Activated T-helper 1 cell treated with anti-CD3 and anti-CD28 coated beads, Interleukin-12 subunit alpha, Interleukin-12 subunit beta, Interleukin-2, Interleukin-4 antibody, amounts not matched to agents 30 ng/mL and 10 ng/mL and 1 ng/mL, durations not matched to agents 14 hours and 24 hours and 36 hours (primary cell): ENCODE measurements at regions not wholly inside any gene's neighbourhood (a gene's known extent, or its start where the extent isn't known, plus 50 kb on each side); places are given as distances from the start of the nearest gene placed in this dataset.

ENCODE experiments used
- DNase-seq: peaks from one replicate; pipeline ENCODE4 v3.0.0; 2021; ENCODE audit warnings: low spot score
- H3K27ac Mint-ChIP-seq: one replicate; pipeline ENCODE4 v1.8.0; 2021; ENCODE audit warnings: mild to moderate bottlenecking, mixed read lengths
- H3K27me3 Mint-ChIP-seq: one replicate; pipeline ENCODE4 v1.8.0; 2022; ENCODE audit warnings: mild to moderate bottlenecking, moderate library complexity, mixed read lengths; ENCODE audit not compliant: insufficient read depth
- H3K36me3 Mint-ChIP-seq: one replicate; pipeline ENCODE4 v1.8.0; 2021; ENCODE audit warnings: low read depth, mixed read lengths
- H3K4me1 Mint-ChIP-seq: one replicate; pipeline ENCODE4 v1.8.0; 2021; ENCODE audit warnings: low read depth, mixed read lengths
- H3K4me3 Mint-ChIP-seq: one replicate; pipeline ENCODE4 v1.8.0; 2021; ENCODE audit warnings: mild to moderate bottlenecking, moderate library complexity, mixed read lengths
- H3K9me3 Mint-ChIP-seq: one replicate; pipeline ENCODE4 v1.8.0; 2021; ENCODE audit warnings: mixed read lengths
- intact Hi-C: fragments of 100-400 bp; cut with micrococcal nuclease; formaldehyde crosslinking; loops from one replicate; pipeline ENCODE4 v1.15.1; 2024

- no peak overlapping the region for H3K27ac Mint-ChIP-seq
- H3K9me3 Mint-ChIP-seq: no peaks in the 10 kb centered on the region
- DNase-seq: no peak
- H3K4me1 Mint-ChIP-seq: no peaks in the 10 kb centered on the region
- H3K36me3 Mint-ChIP-seq: no peaks in the 10 kb centered on the region
- H3K27me3 Mint-ChIP-seq: peaks cover 2% of the 10 kb centered on the region
- H3K4me3 Mint-ChIP-seq: no peak overlapping the region
- intact Hi-C loops: no loop called here
These were observed 172.1 kb upstream of the IL12A start for GRCh38 chr3:159816512-159816911.

- no peaks in the 10 kb centered on the region for H3K36me3 Mint-ChIP-seq
- no peak for DNase-seq
- H3K9me3 Mint-ChIP-seq: no peaks in the 10 kb centered on the region
- intact Hi-C loops: no loop called here
- peaks cover 2% of the 10 kb centered on the region for H3K27me3 Mint-ChIP-seq
- H3K4me1 Mint-ChIP-seq: no peaks in the 10 kb centered on the region
- H3K4me3 Mint-ChIP-seq: no peak overlapping the region
- H3K27ac Mint-ChIP-seq: no peak overlapping the region
These were observed 171.5 kb upstream of the IL12A start for GRCh38 chr3:159817126-159817525.

GRCh38 chr3:159817571-159817970, 171.1 kb upstream of the IL12A start:
- H3K36me3 Mint-ChIP-seq: no peaks in the 10 kb centered on the region
- H3K27me3 Mint-ChIP-seq: peaks cover 4% of the 10 kb centered on the region
- H3K9me3 Mint-ChIP-seq: no peaks in the 10 kb centered on the region
- no peaks in the 10 kb centered on the region for H3K4me1 Mint-ChIP-seq
- intact Hi-C loops: no loop called here
- no peak overlapping the region for H3K27ac Mint-ChIP-seq
- DNase-seq: no peak
- no peak overlapping the region for H3K4me3 Mint-ChIP-seq

GRCh38 chr3:159818399-159818798, 170.2 kb upstream of the IL12A start:
- no peaks in the 10 kb centered on the region for H3K36me3 Mint-ChIP-seq
- H3K4me3 Mint-ChIP-seq: no peak overlapping the region
- no peak for DNase-seq
- no peaks in the 10 kb centered on the region for H3K4me1 Mint-ChIP-seq
- no peaks in the 10 kb centered on the region for H3K9me3 Mint-ChIP-seq
- no peak overlapping the region for H3K27ac Mint-ChIP-seq
- intact Hi-C loops: no loop called here
- peaks cover 4% of the 10 kb centered on the region for H3K27me3 Mint-ChIP-seq

GRCh38 chr3:159818997-159819500, 169.6 kb upstream of the IL12A start:
- DNase-seq: no peak
- H3K27ac Mint-ChIP-seq: no peak overlapping the region
- intact Hi-C loops: no loop called here
- peaks cover 4% of the 10 kb centered on the region for H3K27me3 Mint-ChIP-seq
- H3K9me3 Mint-ChIP-seq: no peaks in the 10 kb centered on the region
- no peaks in the 10 kb centered on the region for H3K36me3 Mint-ChIP-seq
- H3K4me3 Mint-ChIP-seq: no peak overlapping the region
- no peaks in the 10 kb centered on the region for H3K4me1 Mint-ChIP-seq

GRCh38 chr3:159819676-159820075, 169.0 kb upstream of the IL12A start:
- Mint-ChIP-seq H3K27ac (no peak overlapping the region), H3K4me3 (no peak overlapping the region), H3K4me1 (no peaks in the 10 kb centered on the region), H3K9me3 (no peaks in the 10 kb centered on the region), H3K36me3 (no peaks in the 10 kb centered on the region), H3K27me3 (peaks cover 4% of the 10 kb centered on the region)
- intact Hi-C loops: no loop called here
- DNase-seq: no peak

GRCh38 chr3:159821110-159821509, 167.5 kb upstream of the IL12A start:
- H3K4me1 Mint-ChIP-seq: no peaks in the 10 kb centered on the region

GRCh38 chr3:159821736-159822135, 166.9 kb upstream of the IL12A start:
- Mint-ChIP-seq H3K9me3 (no peaks in the 10 kb centered on the region), H3K4me1 (no peaks in the 10 kb centered on the region), H3K27ac (no peak overlapping the region), H3K36me3 (no peaks in the 10 kb centered on the region), H3K27me3 (peaks cover 6% of the 10 kb centered on the region), H3K4me3 (no peak overlapping the region)
- DNase-seq: no peak
- intact Hi-C loops: no loop called here

More at GRCh38 chr3:159821110-159821509, 167.5 kb upstream of the IL12A start:
- Mint-ChIP-seq H3K4me3 (no peak overlapping the region), H3K27me3 (peaks cover 6% of the 10 kb centered on the region), H3K9me3 (no peaks in the 10 kb centered on the region), H3K27ac (no peak overlapping the region), H3K36me3 (no peaks in the 10 kb centered on the region)
- intact Hi-C loops: no loop called here
- no peak for DNase-seq

- Mint-ChIP-seq H3K4me3 (no peak overlapping the region), H3K27me3 (peaks cover 6% of the 10 kb centered on the region), H3K4me1 (no peaks in the 10 kb centered on the region), H3K27ac (no peak overlapping the region), H3K9me3 (no peaks in the 10 kb centered on the region), H3K36me3 (no peaks in the 10 kb centered on the region)
- intact Hi-C loops: no loop called here
- DNase-seq: no peak
These were observed 164.9 kb upstream of the IL12A start for GRCh38 chr3:159823780-159824179.

GRCh38 chr3:159824333-159824732, 164.3 kb upstream of the IL12A start:
- H3K4me3 Mint-ChIP-seq: no peak overlapping the region
- intact Hi-C loops: no loop called here
- H3K27me3 Mint-ChIP-seq: peaks cover 6% of the 10 kb centered on the region
- DNase-seq: no peak
- no peak overlapping the region for H3K27ac Mint-ChIP-seq
- H3K36me3 Mint-ChIP-seq: no peaks in the 10 kb centered on the region
- no peaks in the 10 kb centered on the region for H3K9me3 Mint-ChIP-seq
- H3K4me1 Mint-ChIP-seq: no peaks in the 10 kb centered on the region

GRCh38 chr3:159825216-159825854, 163.3 kb upstream of the IL12A start:
- peaks cover 6% of the 10 kb centered on the region for H3K27me3 Mint-ChIP-seq

GRCh38 chr3:159828542-159828943, 160.1 kb upstream of the IL12A start:
- DNase-seq: no peak
- Mint-ChIP-seq H3K4me1 (no peaks in the 10 kb centered on the region), H3K4me3 (no peak overlapping the region), H3K9me3 (no peaks in the 10 kb centered on the region), H3K27me3 (peaks cover 2% of the 10 kb centered on the region), H3K27ac (no peak overlapping the region), H3K36me3 (no peaks in the 10 kb centered on the region)
- intact Hi-C loops: loop anchor here (1.0 kb wide), 1 partner anchor 178 kb away; no protein-coding TSS in a partner anchor

More at GRCh38 chr3:159825216-159825854, 163.3 kb upstream of the IL12A start:
- DNase-seq: no peak
- Mint-ChIP-seq H3K4me1 (no peaks in the 10 kb centered on the region), H3K9me3 (no peaks in the 10 kb centered on the region), H3K36me3 (no peaks in the 10 kb centered on the region), H3K27ac (no peak overlapping the region), H3K4me3 (no peak overlapping the region)
- intact Hi-C loops: no loop called here

- DNase-seq: no peak
- no peak overlapping the region for H3K4me3 Mint-ChIP-seq
- no peaks in the 10 kb centered on the region for H3K9me3 Mint-ChIP-seq
- no peaks in the 10 kb centered on the region for H3K4me1 Mint-ChIP-seq
- H3K36me3 Mint-ChIP-seq: no peaks in the 10 kb centered on the region
- no peak overlapping the region for H3K27ac Mint-ChIP-seq
- intact Hi-C loops: no loop called here
- peaks cover 2% of the 10 kb centered on the region for H3K27me3 Mint-ChIP-seq
These were observed 159.6 kb upstream of the IL12A start for GRCh38 chr3:159829056-159829455.
